IPS DF 6.9 (cell line): ENCODE measurements at regions not wholly inside any gene's neighbourhood (a gene's known extent, or its start where the extent isn't known, plus 50 kb on each side); places are given as distances from the start of the nearest gene placed in this dataset.

ENCODE experiments used
- DNase-seq: peaks from one replicate; pipeline ENCODE4 v3.0.0-alpha.2; 2013; ENCODE audit warnings: low read depth, low spot score
- H3K27ac ChIP-seq: one replicate; pipeline ENCODE4 v1.5.1; 2013; ENCODE audit warnings: low read length, control low read depth
- H3K27me3 ChIP-seq: 2 replicates; pipeline ENCODE4 v1.6.1; 2013; ENCODE audit warnings: mild to moderate bottlenecking, low read length; ENCODE audit not compliant: control insufficient read depth, insufficient read depth
- H3K36me3 ChIP-seq: 2 replicates; pipeline ENCODE4 v1.6.1; 2013; ENCODE audit warnings: low read length; ENCODE audit not compliant: control insufficient read depth, insufficient read depth
- H3K4me1 ChIP-seq: 2 replicates; pipeline ENCODE4 v1.6.1; 2013; ENCODE audit warnings: low read length; ENCODE audit not compliant: control insufficient read depth, insufficient read depth
- H3K4me3 ChIP-seq: 2 replicates; pipeline ENCODE4 v1.5.1; 2013; ENCODE audit warnings: mild to moderate bottlenecking, low read length
- H3K9me3 ChIP-seq: 2 replicates; pipeline ENCODE4 v1.6.1; 2013; ENCODE audit warnings: low read length, inconsistent platforms; ENCODE audit not compliant: control insufficient read depth, insufficient read depth
- WGBS: extraction: QIAGEN DNeasy Blood & Tissue Kit; methylation state at CpG from one replicate; pipeline ENCODE4 v1.1.7; 2013; ENCODE audit warnings: mixed read lengths, missing lambda C conversion rate; ENCODE audit not compliant: insufficient read length, insufficient coverage; 5-methylcytosine and 5-hydroxymethylcytosine counted together

DNA sequence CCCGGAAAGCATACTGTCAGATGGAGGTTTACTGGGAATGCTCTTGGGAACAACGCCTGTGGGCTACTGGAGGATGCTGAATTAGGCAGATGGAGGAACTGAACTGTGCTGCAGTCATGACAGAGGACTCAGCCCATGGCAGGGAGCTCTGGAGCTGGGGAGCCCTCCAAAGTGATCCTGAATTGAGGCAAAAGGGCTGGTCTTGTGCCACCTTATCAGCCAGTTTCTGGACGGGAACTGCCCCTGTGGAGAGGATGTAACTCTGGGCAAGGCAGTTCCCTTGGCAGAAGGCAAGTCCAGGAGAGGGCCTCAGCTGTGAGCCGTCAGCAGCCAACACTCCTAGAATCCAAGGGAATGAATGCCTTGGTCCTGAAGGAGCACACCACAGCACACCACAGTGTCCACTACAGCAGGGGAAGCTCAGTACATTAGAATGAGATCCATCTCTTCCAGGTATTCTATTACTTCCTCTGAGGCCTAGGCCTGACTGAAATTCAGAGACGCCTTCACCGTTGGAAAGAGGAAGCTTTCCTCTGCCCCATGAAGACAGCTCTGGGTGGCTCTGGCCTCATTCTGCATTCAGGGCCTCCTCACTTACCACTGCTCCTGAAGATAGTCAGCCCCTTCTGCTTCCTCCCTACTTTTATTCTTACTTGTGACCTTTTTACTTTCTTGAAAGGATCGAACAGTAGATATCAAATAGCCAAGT is 139.6 kb upstream of the GPR26 start:
- Histone ChIP-seq H3K4me3 (no peak overlapping the region), H3K9me3 (no peaks in the 10 kb centered on the region), H3K36me3 (no peaks in the 10 kb centered on the region), H3K27me3 (no peaks in the 10 kb centered on the region), H3K4me1 (no peaks in the 10 kb centered on the region), H3K27ac (no peak overlapping the region)
- no peak for DNase-seq
- WGBS = no CpG with 5 or more reads among the region's 7 CpGs

DNA sequence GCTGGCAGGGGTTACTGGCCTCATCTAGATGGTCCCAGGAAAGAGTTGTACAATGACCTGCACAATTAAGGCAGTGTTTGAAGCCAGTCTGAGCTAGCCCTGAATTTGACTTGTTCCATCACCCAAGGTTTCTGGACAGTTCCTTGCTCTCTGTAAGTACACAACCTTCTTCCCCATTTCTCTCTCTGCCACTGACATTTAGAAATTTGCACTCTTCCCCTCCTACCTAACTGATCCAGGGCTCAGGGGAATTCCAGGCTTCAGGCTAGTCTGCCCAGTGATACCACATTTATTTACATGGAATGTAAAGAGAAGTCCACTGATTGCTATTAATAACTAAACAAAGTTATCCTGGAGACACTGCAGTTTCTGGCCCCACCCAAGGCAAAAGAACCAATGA is 139.0 kb upstream of the GPR26 start:
- Histone ChIP-seq H3K4me1 (no peaks in the 10 kb centered on the region), H3K27ac (no peak overlapping the region), H3K36me3 (no peaks in the 10 kb centered on the region), H3K4me3 (no peak overlapping the region), H3K27me3 (no peaks in the 10 kb centered on the region), H3K9me3 (no peaks in the 10 kb centered on the region)
- no peak for DNase-seq

DNA sequence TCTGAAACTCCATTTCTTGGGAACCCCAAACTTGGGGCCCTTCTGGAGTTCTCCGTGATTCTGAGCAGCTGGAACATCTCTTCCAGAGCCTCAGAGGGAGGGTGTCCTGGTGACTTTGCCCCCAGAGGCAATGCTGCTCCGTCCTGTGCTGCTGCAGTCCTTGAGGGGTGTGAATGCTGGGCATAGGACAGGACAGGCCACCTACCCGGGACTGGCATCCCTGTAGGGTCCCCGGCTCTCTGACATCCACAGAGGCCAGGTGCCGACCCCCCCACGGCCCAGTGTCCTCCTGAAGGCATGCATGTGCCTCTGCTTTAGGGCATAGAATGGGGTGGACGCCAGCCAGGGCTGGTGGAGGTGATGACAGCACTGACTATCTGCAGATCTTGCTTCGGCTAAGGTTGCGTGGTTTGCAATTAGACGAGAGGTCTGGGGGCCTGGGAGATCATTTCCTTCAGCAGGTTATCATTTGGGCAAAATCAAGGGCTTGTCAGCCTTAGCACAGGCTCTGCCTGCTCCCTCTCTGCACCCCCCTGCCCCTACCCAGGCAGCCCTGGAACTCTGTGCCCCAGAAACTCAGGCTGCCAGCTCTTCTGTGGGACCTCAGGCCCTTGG is 136.9 kb upstream of the GPR26 start:
- H3K9me3 ChIP-seq = no peaks in the 10 kb centered on the region
- no peak overlapping the region for H3K4me3 ChIP-seq
- no peak for DNase-seq
- no peaks in the 10 kb centered on the region for H3K36me3 ChIP-seq
- H3K4me1 ChIP-seq = no peaks in the 10 kb centered on the region
- no peak overlapping the region for H3K27ac ChIP-seq
- H3K27me3 ChIP-seq = no peaks in the 10 kb centered on the region
- no CpG with 5 or more reads among the region's 10 CpGs for WGBS

DNA sequence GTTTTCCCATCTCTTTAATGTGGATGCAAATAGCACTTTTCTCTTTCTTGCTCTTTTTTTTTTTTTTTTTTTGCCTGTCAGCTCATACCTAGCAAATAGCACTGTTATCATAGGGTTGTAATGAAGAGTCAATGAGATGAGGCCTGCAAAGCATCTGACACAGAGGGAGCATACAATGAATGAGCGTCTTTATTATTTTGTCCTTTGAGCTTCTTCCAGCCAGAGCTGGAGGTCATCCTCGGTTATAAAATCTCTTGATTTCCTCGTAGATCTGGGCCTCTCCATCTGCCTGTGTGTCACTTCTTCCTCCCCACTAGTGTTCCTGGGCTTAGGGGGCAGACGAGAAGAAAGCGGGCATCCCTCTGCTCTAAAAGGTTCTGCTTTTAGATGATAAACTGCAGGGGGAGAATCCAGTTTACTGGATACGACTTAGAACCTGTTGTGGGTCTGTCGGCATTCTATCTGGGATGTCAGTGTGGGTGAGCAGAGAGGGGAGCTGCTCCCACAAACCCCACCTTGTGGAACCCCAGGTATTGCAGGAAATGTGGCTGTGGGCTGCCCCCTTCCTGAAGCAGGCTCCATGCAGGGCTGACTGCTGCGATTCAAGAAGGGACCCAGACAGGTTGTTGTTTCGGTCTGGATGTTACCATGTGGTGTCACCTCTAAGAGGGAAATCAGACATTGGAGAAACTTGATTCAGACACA is 135.8 kb upstream of the GPR26 start:
- Histone ChIP-seq H3K27me3 (no peaks in the 10 kb centered on the region), H3K27ac (no peak overlapping the region), H3K4me1 (no peaks in the 10 kb centered on the region), H3K36me3 (no peaks in the 10 kb centered on the region), H3K4me3 (no peak overlapping the region), H3K9me3 (no peaks in the 10 kb centered on the region)
- WGBS = no CpG with 5 or more reads among the region's 9 CpGs
- no peak for DNase-seq

DNA sequence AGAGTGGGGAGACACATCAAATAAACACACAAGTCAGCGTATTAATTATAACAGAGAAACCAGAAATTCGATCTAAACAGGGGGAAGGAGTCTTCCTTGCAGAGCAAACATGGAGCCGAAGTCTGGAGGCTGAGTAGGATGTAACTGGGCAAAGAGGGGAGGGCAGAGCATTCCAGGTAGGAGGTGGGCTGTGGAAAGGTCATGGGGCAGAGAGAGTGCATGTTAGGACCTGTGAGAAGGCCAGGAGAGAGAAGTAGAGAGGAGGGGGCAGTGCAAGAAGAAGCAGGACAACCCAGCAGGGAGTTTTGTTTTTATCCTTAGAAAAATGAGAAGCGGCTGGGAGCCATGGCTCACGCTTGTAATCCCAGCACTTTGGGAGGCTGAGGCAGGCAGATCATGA is 130.8 kb upstream of the GPR26 start:
- no CpG with 5 or more reads among the region's 5 CpGs for WGBS
- H3K36me3 ChIP-seq = no peaks in the 10 kb centered on the region
- DNase-seq = no peak
- H3K27me3 ChIP-seq = no peaks in the 10 kb centered on the region
- H3K4me3 ChIP-seq = no peak overlapping the region
- H3K27ac ChIP-seq = no peak overlapping the region
- H3K9me3 ChIP-seq = no peaks in the 10 kb centered on the region
- H3K4me1 ChIP-seq = 0 out of 2 replicates have a peak, but pooled peaks cover 2% of the 10 kb centered on the region

DNA sequence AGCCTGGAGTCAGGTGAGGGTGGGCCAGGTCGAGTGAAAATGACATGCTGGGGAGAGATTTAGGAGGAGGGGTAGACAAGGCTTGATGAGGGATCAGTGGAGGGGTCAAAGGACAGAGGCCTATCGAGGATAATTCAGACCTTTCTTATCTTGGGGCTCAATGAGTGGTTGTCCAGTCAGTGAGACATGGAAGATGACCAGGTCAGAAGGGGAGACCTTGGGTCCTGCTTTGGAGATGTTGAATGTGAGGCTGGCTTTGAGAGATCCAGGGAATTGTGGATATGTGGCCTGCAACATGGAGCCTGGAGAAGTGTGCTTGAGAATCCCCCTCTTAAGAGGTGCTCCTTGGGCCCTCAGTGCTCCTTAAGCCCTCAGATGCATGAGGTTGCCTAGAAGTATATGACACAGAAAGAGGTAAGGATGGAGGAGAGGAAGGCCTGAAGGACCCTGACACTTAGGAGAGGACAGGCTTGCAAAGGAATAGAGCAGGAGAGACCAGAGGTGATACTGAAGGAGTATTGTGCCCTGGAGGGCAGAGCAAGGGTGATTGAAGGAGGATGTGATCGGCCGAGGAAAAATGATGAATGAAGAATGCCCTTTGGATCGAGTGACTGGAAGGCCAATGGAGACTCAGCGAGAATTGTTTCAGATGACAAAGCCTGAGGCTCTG is 129.8 kb upstream of the GPR26 start:
- H3K4me1 ChIP-seq = 0 out of 2 replicates have a peak, but pooled peaks cover 2% of the 10 kb centered on the region
- H3K9me3 ChIP-seq = no peaks in the 10 kb centered on the region
- no peak overlapping the region for H3K27ac ChIP-seq
- WGBS = no CpG with 5 or more reads among the region's 6 CpGs
- no peaks in the 10 kb centered on the region for H3K36me3 ChIP-seq
- DNase-seq = no peak
- no peaks in the 10 kb centered on the region for H3K27me3 ChIP-seq
- H3K4me3 ChIP-seq = no peak overlapping the region

DNA sequence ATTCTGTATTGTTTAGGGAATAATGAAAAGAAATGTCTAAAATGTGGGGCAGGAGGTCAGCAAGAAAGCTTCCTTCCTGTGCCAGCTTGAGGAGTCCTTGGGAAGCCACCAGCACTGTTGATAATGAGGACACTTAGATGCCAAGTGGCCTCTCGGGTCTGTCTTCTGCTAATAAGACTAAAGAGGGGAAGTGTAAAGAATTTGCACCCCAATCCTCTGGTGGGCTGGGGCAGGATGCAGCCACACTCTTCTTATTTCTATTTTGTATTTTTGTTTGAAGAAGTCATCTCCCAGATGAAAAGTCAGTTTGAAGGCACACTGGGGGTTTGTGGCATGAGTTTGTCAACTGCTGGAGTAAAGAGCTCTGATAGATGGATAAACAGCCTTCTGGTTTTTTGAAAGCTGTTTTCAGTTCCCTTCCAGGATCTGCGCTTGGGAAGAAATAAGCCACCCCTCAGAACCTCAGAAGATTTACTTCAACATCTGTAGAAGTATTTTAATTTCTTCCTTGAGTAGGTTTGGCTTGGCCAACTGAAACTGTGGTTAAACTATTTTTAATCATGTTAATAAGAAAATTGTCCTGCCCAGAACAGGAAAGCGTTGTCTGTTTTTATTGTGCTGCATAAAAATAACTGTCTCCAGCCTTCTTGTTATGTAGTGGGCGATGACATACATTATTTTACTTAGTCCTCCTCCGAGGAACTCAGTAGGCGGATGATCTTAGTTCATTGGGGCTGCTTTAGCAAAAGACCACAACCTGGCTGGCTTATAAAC is 128.8 kb upstream of the GPR26 start:
- WGBS = no CpG with 5 or more reads among the region's 6 CpGs
- Histone ChIP-seq H3K27me3 (no peaks in the 10 kb centered on the region), H3K9me3 (no peaks in the 10 kb centered on the region), H3K27ac (no peak overlapping the region), H3K36me3 (no peaks in the 10 kb centered on the region), H3K4me1 (0 out of 2 replicates have a peak, but pooled peaks cover 2% of the 10 kb centered on the region), H3K4me3 (no peak overlapping the region)
- no peak for DNase-seq

DNA sequence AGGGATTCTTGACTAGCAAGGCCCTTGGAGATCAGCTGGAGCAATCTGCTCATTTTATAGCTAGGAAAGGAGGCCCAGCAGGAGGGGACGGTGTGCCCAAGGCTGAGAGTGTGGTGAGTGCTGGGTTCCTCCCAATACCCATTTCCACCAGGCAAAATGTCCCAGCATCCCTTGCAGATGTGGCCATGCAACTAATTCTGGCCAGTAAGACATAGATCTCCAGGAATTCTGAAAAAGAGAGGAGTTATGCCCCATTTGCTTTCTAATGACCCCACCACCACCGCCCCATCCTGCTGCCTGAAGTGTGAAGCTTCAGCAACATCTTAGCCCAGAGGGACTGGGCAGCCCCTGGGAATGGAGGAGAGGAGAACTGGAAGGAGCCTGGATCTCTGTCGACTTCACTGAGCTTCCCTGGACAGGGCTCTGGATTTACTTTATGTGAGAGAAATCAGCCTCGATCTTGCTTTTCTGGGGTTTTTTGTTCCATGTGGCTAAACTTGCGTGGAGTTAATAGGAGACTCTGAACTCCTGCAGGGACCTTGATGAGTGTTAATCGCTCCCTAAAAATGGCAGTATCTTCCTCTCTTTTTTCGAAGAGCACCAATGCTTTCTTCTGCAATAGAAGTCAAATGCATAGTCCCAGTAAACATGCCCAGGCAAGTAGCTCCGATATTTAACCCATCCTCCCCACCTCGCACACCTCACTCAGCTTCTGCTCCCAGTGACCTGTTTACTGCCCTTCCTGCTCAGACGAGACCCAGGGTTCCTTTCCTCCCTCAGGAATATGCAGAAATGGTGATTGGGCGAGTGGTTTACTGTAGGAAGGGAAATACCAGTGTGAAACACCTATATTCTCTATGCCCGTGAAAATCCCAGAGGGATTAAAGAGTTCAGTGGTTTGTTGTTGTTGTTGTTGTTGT is 127.5 kb upstream of the GPR26 start:
- Histone ChIP-seq H3K4me3 (no peak overlapping the region), H3K36me3 (no peaks in the 10 kb centered on the region), H3K27ac (no peak overlapping the region), H3K27me3 (no peaks in the 10 kb centered on the region), H3K4me1 (0 out of 2 replicates have a peak, but pooled peaks cover 2% of the 10 kb centered on the region), H3K9me3 (no peaks in the 10 kb centered on the region)
- WGBS = no CpG with 5 or more reads among the region's 12 CpGs
- DNase-seq = no peak

DNA sequence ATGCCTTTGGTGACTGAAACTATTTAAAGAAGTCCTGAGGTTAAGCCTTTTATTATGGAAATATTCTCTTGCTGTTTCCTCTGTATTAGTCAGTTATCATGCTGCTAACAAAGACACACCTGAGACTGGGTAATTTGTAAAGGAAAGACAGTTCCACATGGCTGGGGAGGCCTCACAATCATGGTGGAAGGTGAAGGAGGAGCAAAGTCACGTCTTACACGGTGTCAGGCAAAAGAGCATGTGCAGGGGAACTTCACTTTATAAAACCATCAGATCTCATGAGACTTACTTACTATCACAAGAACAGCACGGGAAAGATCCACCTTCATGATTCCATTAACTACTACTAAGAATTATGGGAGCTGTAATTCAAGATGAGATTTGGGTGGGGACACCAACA is 121.2 kb upstream of the GPR26 start:
- Histone ChIP-seq H3K4me1 (no peaks in the 10 kb centered on the region), H3K27me3 (no peaks in the 10 kb centered on the region), H3K4me3 (no peak overlapping the region), H3K9me3 (no peaks in the 10 kb centered on the region), H3K27ac (no peak overlapping the region), H3K36me3 (no peaks in the 10 kb centered on the region)
- WGBS = no CpG with 5 or more reads among the region's 3 CpGs
- no peak for DNase-seq
